LoVo (cell line): ENCODE measurements at regions not wholly inside any gene's neighbourhood (a gene's known extent, or its start where the extent isn't known, plus 50 kb on each side); places are given as distances from the start of the nearest gene placed in this dataset.
"Not testable (repeated sequence)": the region's sequence is repeated elsewhere in the genome, so short reads cannot be mapped to it uniquely, and the experiment has no call there.

Experiments
- DNase-seq: peaks from one replicate; pipeline ENCODE4 v3.0.0-alpha.2; 2016; ENCODE audit warnings: low spot score

- DNase-seq, result not testable (repeated sequence)
Observed at GRCh38 chr2:88802026-88802425, 110.6 kb downstream of the RPIA start.

- DNase-seq, result no peak
Observed at GRCh38 chr2:88807237-88807962, 115.9 kb downstream of the RPIA start.

GRCh38 chr2:88808083-88808482 lies 116.6 kb downstream of the RPIA start:
- no peak for DNase-seq

- DNase-seq, result no peak
Observed at GRCh38 chr2:88808652-88809051, 117.2 kb downstream of the RPIA start.

- no peak for DNase-seq
Observed at GRCh38 chr2:88809216-88809615, 117.7 kb downstream of the RPIA start.

- no peak for DNase-seq
Observed at GRCh38 chr2:88810017-88810416, 118.5 kb downstream of the RPIA start.

GRCh38 chr2:88810488-88810887 lies 119.0 kb downstream of the RPIA start:
- DNase-seq, result no peak

GRCh38 chr2:88811233-88811632 lies 119.8 kb downstream of the RPIA start:
- DNase-seq, result no peak

GRCh38 chr2:88811681-88812080 lies 120.2 kb downstream of the RPIA start:
- no peak for DNase-seq

GRCh38 chr2:88813612-88814011 lies 122.1 kb downstream of the RPIA start:
- DNase-seq, result no peak

GRCh38 chr2:88815282-88815681 lies 123.8 kb downstream of the RPIA start:
- no peak for DNase-seq

- DNase-seq, result no peak
Observed at GRCh38 chr2:88815697-88816096, 124.2 kb downstream of the RPIA start.

- no peak for DNase-seq
Observed at GRCh38 chr2:88818381-88818780, 126.9 kb downstream of the RPIA start.

- DNase-seq, result no peak
Observed at GRCh38 chr2:88824951-88825350, 133.5 kb downstream of the RPIA start.

GRCh38 chr2:88826399-88826798 lies 134.9 kb downstream of the RPIA start:
- DNase-seq, result no peak

- no peak for DNase-seq
Observed at GRCh38 chr2:88827821-88828220, 136.3 kb downstream of the RPIA start.

- DNase-seq, result no peak
Observed at GRCh38 chr2:88828397-88829137, 137.1 kb downstream of the RPIA start.

GRCh38 chr2:88829607-88830463 lies 138.4 kb downstream of the RPIA start:
- DNase-seq, result no peak

GRCh38 chr2:88831071-88831791 lies 139.8 kb downstream of the RPIA start:
- DNase-seq, result no peak

- DNase-seq, result no peak
Observed at GRCh38 chr2:88831792-88832248, 140.3 kb downstream of the RPIA start.

- DNase-seq, result no peak
Observed at GRCh38 chr2:88832311-88832991, 141.0 kb downstream of the RPIA start.
